ENCODE measurements at regions not wholly inside any gene's neighbourhood (a gene's known extent, or its start where the extent isn't known, plus 50 kb on each side); places are given as distances from the start of the nearest gene placed in this dataset.

- no peak overlapping the region for H3K4me3 ChIP-seq (ENCODE audit: low read depth, low read length)
- DNase-seq (ENCODE audit: low read depth), result no peak
- TF ChIP-seq CTCF (conservative IDR thresholded peaks at IDR 0.05; ENCODE audit: low read depth, low read length), result no peak
Measured at GRCh38 chr18:67596003-67596402, 79.5 kb upstream of the DSEL start.

- no peak overlapping the region for H3K4me3 ChIP-seq (ENCODE audit: low read depth, low read length)
- no peak for DNase-seq (ENCODE audit: low read depth)
- TF ChIP-seq CTCF (conservative IDR thresholded peaks at IDR 0.05; ENCODE audit: low read depth, low read length), result peak; percentile 20
Measured at GRCh38 chr18:67590571-67591141, 74.1 kb upstream of the DSEL start.

GRCh38 chr18:67589325-67589724 is 72.8 kb upstream of the DSEL start:
- no peak overlapping the region for H3K4me3 ChIP-seq (ENCODE audit: low read depth, low read length)
- TF ChIP-seq CTCF (conservative IDR thresholded peaks at IDR 0.05; ENCODE audit: low read depth, low read length), result no peak
- no peak for DNase-seq (ENCODE audit: low read depth)

- no peak overlapping the region for H3K4me3 ChIP-seq (ENCODE audit: low read depth, low read length)
- no peak for DNase-seq (ENCODE audit: low read depth)
- TF ChIP-seq CTCF (conservative IDR thresholded peaks at IDR 0.05; ENCODE audit: low read depth, low read length), result no peak
Measured at GRCh38 chr18:67586101-67586500, 69.6 kb upstream of the DSEL start.

- no peak for DNase-seq (ENCODE audit: low read depth)
- no peak for TF ChIP-seq CTCF (conservative IDR thresholded peaks at IDR 0.05; ENCODE audit: low read depth, low read length)
- H3K4me3 ChIP-seq (ENCODE audit: low read depth, low read length), result no peak overlapping the region
Measured at GRCh38 chr18:67583621-67584020, 67.1 kb upstream of the DSEL start.

GRCh38 chr18:67582488-67582887 is 66.0 kb upstream of the DSEL start:
- no peak for TF ChIP-seq CTCF (conservative IDR thresholded peaks at IDR 0.05; ENCODE audit: low read depth, low read length)
- no peak overlapping the region for H3K4me3 ChIP-seq (ENCODE audit: low read depth, low read length)
- DNase-seq (ENCODE audit: low read depth), result no peak

- H3K4me3 ChIP-seq (ENCODE audit: low read depth, low read length), result no peak overlapping the region
- DNase-seq (ENCODE audit: low read depth), result no peak
- no peak for TF ChIP-seq CTCF (conservative IDR thresholded peaks at IDR 0.05; ENCODE audit: low read depth, low read length)
Measured at GRCh38 chr18:67581178-67581577, 64.7 kb upstream of the DSEL start.

Measured in epithelial cell of proximal tubule (primary cell).